Gastrocnemius medialis (tissue), 4 donors: ENCODE measurements at regions not wholly inside any gene's neighbourhood (a gene's known extent, or its start where the extent isn't known, plus 50 kb on each side); places are given as distances from the start of the nearest gene placed in this dataset.

Source experiments
- POLR2A ChIP-seq, 2 donors: fragments of 450-650 bp; IDR thresholded peaks; one replicate each; pipeline ENCODE4 v1.6.1; 2017; ENCODE audit warnings: antibody characterized with exemption in 2 of 2, mild to moderate bottlenecking in 2 of 2, moderate library complexity in 2 of 2
- TF ChIP-seq, protein P1 (sequence below), 5 experiments: fragments of 450-650 bp in 3 of 5; fragments of 200-600 bp in 2 of 5; sonication (generic) in 2 of 5; IDR thresholded peaks in 4 of 5; conservative IDR thresholded peaks in 1 of 5; 1 replicate in 4 of 5; 2 replicates in 1 of 5; pipeline ENCODE4 v1.5.1; 2016 to 2019; ENCODE audit warnings: antibody characterized with exemption in 5 of 5, mild to moderate bottlenecking in 3 of 5, moderate library complexity in 3 of 5

GRCh38 chr17:65323049-65323448, 185.9 kb downstream of the RGS9 start:
- TF ChIP-seq, protein P1, sequence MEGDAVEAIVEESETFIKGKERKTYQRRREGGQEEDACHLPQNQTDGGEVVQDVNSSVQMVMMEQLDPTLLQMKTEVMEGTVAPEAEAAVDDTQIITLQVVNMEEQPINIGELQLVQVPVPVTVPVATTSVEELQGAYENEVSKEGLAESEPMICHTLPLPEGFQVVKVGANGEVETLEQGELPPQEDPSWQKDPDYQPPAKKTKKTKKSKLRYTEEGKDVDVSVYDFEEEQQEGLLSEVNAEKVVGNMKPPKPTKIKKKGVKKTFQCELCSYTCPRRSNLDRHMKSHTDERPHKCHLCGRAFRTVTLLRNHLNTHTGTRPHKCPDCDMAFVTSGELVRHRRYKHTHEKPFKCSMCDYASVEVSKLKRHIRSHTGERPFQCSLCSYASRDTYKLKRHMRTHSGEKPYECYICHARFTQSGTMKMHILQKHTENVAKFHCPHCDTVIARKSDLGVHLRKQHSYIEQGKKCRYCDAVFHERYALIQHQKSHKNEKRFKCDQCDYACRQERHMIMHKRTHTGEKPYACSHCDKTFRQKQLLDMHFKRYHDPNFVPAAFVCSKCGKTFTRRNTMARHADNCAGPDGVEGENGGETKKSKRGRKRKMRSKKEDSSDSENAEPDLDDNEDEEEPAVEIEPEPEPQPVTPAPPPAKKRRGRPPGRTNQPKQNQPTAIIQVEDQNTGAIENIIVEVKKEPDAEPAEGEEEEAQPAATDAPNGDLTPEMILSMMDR (IDR thresholded peaks at IDR 0.05 in 4 of 5, conservative IDR thresholded peaks at IDR 0.05 in 1 of 5), result no peak
- no peak for TF ChIP-seq POLR2A (IDR thresholded peaks at IDR 0.05)
